ENCODE measurements at regions not wholly inside any gene's neighbourhood (a gene's known extent, or its start where the extent isn't known, plus 50 kb on each side); places are given as distances from the start of the nearest gene placed in this dataset.
A peak's percentile ranks its signal among the peaks of the same experiment; 100 is the strongest.

GRCh38 chr18:44599412-44599811 is 81.3 kb upstream of the SETBP1 start:
- no peaks in the 10 kb centered on the region for H3K36me3 ChIP-seq (ENCODE audit: insufficient read depth, low read length)
- no peak overlapping the region for H3K27ac ChIP-seq (ENCODE audit: low read depth, low read length)
- H3K4me3 ChIP-seq (ENCODE audit: low read depth, low read length) = no peak overlapping the region
- no peaks in the 10 kb centered on the region for H3K27me3 ChIP-seq (ENCODE audit: insufficient read depth, low read length)
- H2AFZ ChIP-seq (ENCODE audit: low read length, unreplicated experiment) = no peak overlapping the region
- H3K4me1 ChIP-seq (ENCODE audit: control insufficient read depth, insufficient read depth, low read length, unreplicated experiment) = peaks cover 46% of the 10 kb centered on the region
- no peaks in the 10 kb centered on the region for H3K79me2 ChIP-seq (ENCODE audit: control insufficient read depth, insufficient read depth, low read length, unreplicated experiment)

- Histone ChIP-seq H3K4me3 (ENCODE audit: low read depth, low read length) (no peak overlapping the region), H3K27me3 (ENCODE audit: insufficient read depth, low read length) (no peaks in the 10 kb centered on the region), H3K79me2 (ENCODE audit: control insufficient read depth, insufficient read depth, low read length, unreplicated experiment) (no peaks in the 10 kb centered on the region), H3K36me3 (ENCODE audit: insufficient read depth, low read length) (no peaks in the 10 kb centered on the region), H3K4me1 (ENCODE audit: control insufficient read depth, insufficient read depth, low read length, unreplicated experiment) (peaks cover 30% of the 10 kb centered on the region), H2AFZ (ENCODE audit: low read length, unreplicated experiment) (no peak overlapping the region), H3K27ac (ENCODE audit: low read depth, low read length) (peak overlapping the region; percentile 74)
Observed at GRCh38 chr18:44601447-44601846, 79.2 kb upstream of the SETBP1 start.

GRCh38 chr18:44602380-44602779 is 78.3 kb upstream of the SETBP1 start:
- Histone ChIP-seq H3K36me3 (ENCODE audit: insufficient read depth, low read length) (no peaks in the 10 kb centered on the region), H3K27me3 (ENCODE audit: insufficient read depth, low read length) (no peaks in the 10 kb centered on the region), H2AFZ (ENCODE audit: low read length, unreplicated experiment) (no peak overlapping the region), H3K27ac (ENCODE audit: low read depth, low read length) (peak overlapping the region; percentile 74), H3K4me3 (ENCODE audit: low read depth, low read length) (no peak overlapping the region), H3K79me2 (ENCODE audit: control insufficient read depth, insufficient read depth, low read length, unreplicated experiment) (no peaks in the 10 kb centered on the region), H3K4me1 (ENCODE audit: control insufficient read depth, insufficient read depth, low read length, unreplicated experiment) (peaks cover 24% of the 10 kb centered on the region)

GRCh38 chr18:44602845-44603244 is 77.8 kb upstream of the SETBP1 start:
- H2AFZ ChIP-seq (ENCODE audit: low read length, unreplicated experiment) = no peak overlapping the region
- peaks cover 20% of the 10 kb centered on the region for H3K4me1 ChIP-seq (ENCODE audit: control insufficient read depth, insufficient read depth, low read length, unreplicated experiment)
- peak overlapping the region; percentile 74 for H3K27ac ChIP-seq (ENCODE audit: low read depth, low read length)
- H3K79me2 ChIP-seq (ENCODE audit: control insufficient read depth, insufficient read depth, low read length, unreplicated experiment) = no peaks in the 10 kb centered on the region
- H3K4me3 ChIP-seq (ENCODE audit: low read depth, low read length) = no peak overlapping the region
- H3K27me3 ChIP-seq (ENCODE audit: insufficient read depth, low read length) = no peaks in the 10 kb centered on the region
- H3K36me3 ChIP-seq (ENCODE audit: insufficient read depth, low read length) = no peaks in the 10 kb centered on the region

GRCh38 chr18:44609181-44609941 is 71.3 kb upstream of the SETBP1 start:
- no peaks in the 10 kb centered on the region for H3K36me3 ChIP-seq (ENCODE audit: insufficient read depth, low read length)
- no peaks in the 10 kb centered on the region for H3K4me1 ChIP-seq (ENCODE audit: control insufficient read depth, insufficient read depth, low read length, unreplicated experiment)
- no peaks in the 10 kb centered on the region for H3K27me3 ChIP-seq (ENCODE audit: insufficient read depth, low read length)
- no peaks in the 10 kb centered on the region for H3K79me2 ChIP-seq (ENCODE audit: control insufficient read depth, insufficient read depth, low read length, unreplicated experiment)
- no peak overlapping the region for H3K4me3 ChIP-seq (ENCODE audit: low read depth, low read length)
- H2AFZ ChIP-seq (ENCODE audit: low read length, unreplicated experiment) = no peak overlapping the region
- H3K27ac ChIP-seq (ENCODE audit: low read depth, low read length) = no peak overlapping the region

- no peaks in the 10 kb centered on the region for H3K79me2 ChIP-seq (ENCODE audit: control insufficient read depth, insufficient read depth, low read length, unreplicated experiment)
- H3K36me3 ChIP-seq (ENCODE audit: insufficient read depth, low read length) = peaks cover 3% of the 10 kb centered on the region; the same call in 1 of the 2 replicates
- no peaks in the 10 kb centered on the region for H3K4me1 ChIP-seq (ENCODE audit: control insufficient read depth, insufficient read depth, low read length, unreplicated experiment)
- no peak overlapping the region for H2AFZ ChIP-seq (ENCODE audit: low read length, unreplicated experiment)
- H3K4me3 ChIP-seq (ENCODE audit: low read depth, low read length) = no peak overlapping the region
- no peak overlapping the region for H3K27ac ChIP-seq (ENCODE audit: low read depth, low read length)
- no peaks in the 10 kb centered on the region for H3K27me3 ChIP-seq (ENCODE audit: insufficient read depth, low read length)
Observed at GRCh38 chr18:44620812-44621211, 59.9 kb upstream of the SETBP1 start.

- no peak overlapping the region for H2AFZ ChIP-seq (ENCODE audit: low read length, unreplicated experiment)
- H3K4me1 ChIP-seq (ENCODE audit: control insufficient read depth, insufficient read depth, low read length, unreplicated experiment) = peaks cover 16% of the 10 kb centered on the region
- no peaks in the 10 kb centered on the region for H3K79me2 ChIP-seq (ENCODE audit: control insufficient read depth, insufficient read depth, low read length, unreplicated experiment)
- H3K27me3 ChIP-seq (ENCODE audit: insufficient read depth, low read length) = no peaks in the 10 kb centered on the region
- H3K27ac ChIP-seq (ENCODE audit: low read depth, low read length) = no peak overlapping the region
- no peak overlapping the region for H3K4me3 ChIP-seq (ENCODE audit: low read depth, low read length)
- no peaks in the 10 kb centered on the region for H3K36me3 ChIP-seq (ENCODE audit: insufficient read depth, low read length)
Observed at GRCh38 chr18:44624052-44624451, 56.6 kb upstream of the SETBP1 start.

- Histone ChIP-seq H3K27ac (ENCODE audit: low read depth, low read length) (no peak overlapping the region), H3K36me3 (ENCODE audit: insufficient read depth, low read length) (no peaks in the 10 kb centered on the region), H2AFZ (ENCODE audit: low read length, unreplicated experiment) (no peak overlapping the region), H3K27me3 (ENCODE audit: insufficient read depth, low read length) (no peaks in the 10 kb centered on the region), H3K4me3 (ENCODE audit: low read depth, low read length) (no peak overlapping the region), H3K79me2 (ENCODE audit: control insufficient read depth, insufficient read depth, low read length, unreplicated experiment) (no peaks in the 10 kb centered on the region), H3K4me1 (ENCODE audit: control insufficient read depth, insufficient read depth, low read length, unreplicated experiment) (peaks cover 16% of the 10 kb centered on the region)
Observed at GRCh38 chr18:44625386-44625785, 55.3 kb upstream of the SETBP1 start.

GRCh38 chr18:44626236-44626635 is 54.5 kb upstream of the SETBP1 start:
- H3K36me3 ChIP-seq (ENCODE audit: insufficient read depth, low read length) = no peaks in the 10 kb centered on the region
- H3K27ac ChIP-seq (ENCODE audit: low read depth, low read length) = no peak overlapping the region
- no peak overlapping the region for H2AFZ ChIP-seq (ENCODE audit: low read length, unreplicated experiment)
- H3K4me3 ChIP-seq (ENCODE audit: low read depth, low read length) = no peak overlapping the region
- H3K79me2 ChIP-seq (ENCODE audit: control insufficient read depth, insufficient read depth, low read length, unreplicated experiment) = no peaks in the 10 kb centered on the region
- peaks cover 16% of the 10 kb centered on the region for H3K4me1 ChIP-seq (ENCODE audit: control insufficient read depth, insufficient read depth, low read length, unreplicated experiment)
- no peaks in the 10 kb centered on the region for H3K27me3 ChIP-seq (ENCODE audit: insufficient read depth, low read length)

GRCh38 chr18:44626807-44627206 is 53.9 kb upstream of the SETBP1 start:
- Histone ChIP-seq H3K4me1 (ENCODE audit: control insufficient read depth, insufficient read depth, low read length, unreplicated experiment) (peaks cover 16% of the 10 kb centered on the region), H3K79me2 (ENCODE audit: control insufficient read depth, insufficient read depth, low read length, unreplicated experiment) (no peaks in the 10 kb centered on the region), H3K27ac (ENCODE audit: low read depth, low read length) (peak overlapping the region; percentile 48), H3K36me3 (ENCODE audit: insufficient read depth, low read length) (no peaks in the 10 kb centered on the region), H3K27me3 (ENCODE audit: insufficient read depth, low read length) (no peaks in the 10 kb centered on the region), H3K4me3 (ENCODE audit: low read depth, low read length) (no peak overlapping the region), H2AFZ (ENCODE audit: low read length, unreplicated experiment) (peak overlapping the region; percentile 52)

- H3K4me3 ChIP-seq (ENCODE audit: low read depth, low read length) = no peak overlapping the region
- peaks cover 16% of the 10 kb centered on the region for H3K4me1 ChIP-seq (ENCODE audit: control insufficient read depth, insufficient read depth, low read length, unreplicated experiment)
- H3K27me3 ChIP-seq (ENCODE audit: insufficient read depth, low read length) = no peaks in the 10 kb centered on the region
- H3K27ac ChIP-seq (ENCODE audit: low read depth, low read length) = peak overlapping the region; percentile 48
- peak overlapping the region; percentile 52 for H2AFZ ChIP-seq (ENCODE audit: low read length, unreplicated experiment)
- no peaks in the 10 kb centered on the region for H3K79me2 ChIP-seq (ENCODE audit: control insufficient read depth, insufficient read depth, low read length, unreplicated experiment)
- H3K36me3 ChIP-seq (ENCODE audit: insufficient read depth, low read length) = no peaks in the 10 kb centered on the region
Observed at GRCh38 chr18:44627280-44627679, 53.4 kb upstream of the SETBP1 start.

All from ACC112 (cell line).